ENCODE measurements at regions not wholly inside any gene's neighbourhood (a gene's known extent, or its start where the extent isn't known, plus 50 kb on each side); places are given as distances from the start of the nearest gene placed in this dataset.

GRCh38 chr2:242027676-242028450 lies 158.3 kb downstream of the RTP5 start:
- no peaks in the 10 kb centered on the region for H3K36me3 ChIP-seq (ENCODE audit: low read depth)
- H3K27me3 ChIP-seq (replicated peaks; ENCODE audit: insufficient read depth) = peaks cover 72% of the 10 kb centered on the region
- peaks cover 6% of the 10 kb centered on the region; the same call in 1 of the 2 replicates for H3F3A ChIP-seq (ENCODE audit: insufficient read depth)
- no peak overlapping the region for H3K4me3 ChIP-seq
- TF ChIP-seq EZH2 (IDR thresholded peaks at IDR 0.05; ENCODE audit: insufficient read depth, poor library complexity, severe bottlenecking) = no peak
- TF ChIP-seq EZH2phosphoT487 (IDR thresholded peaks at IDR 0.05; ENCODE audit: insufficient read depth, low read depth) = no peak
- 72 to 75% methylated on average over 18 to 24 of the region's 24 CpGs for WGBS, 2 experiments (ENCODE audit: low coverage in 1 of 2, low lambda C conversion rate in 2 of 2, missing lambda C conversion rate in 2 of 2)
- peaks cover 12% of the 10 kb centered on the region for H3K4me1 ChIP-seq (ENCODE audit: insufficient read depth)
- no peaks in the 10 kb centered on the region for H3K9me3 ChIP-seq (ENCODE audit: low read depth)
- H3K4me2 ChIP-seq (ENCODE audit: unreplicated experiment) = no peak overlapping the region
- in situ Hi-C loops (cut with MboI) = no loop called here
- H3K27ac ChIP-seq = no peak overlapping the region
- H2AFZ ChIP-seq = no peak overlapping the region
- H4K20me1 ChIP-seq (ENCODE audit: insufficient read depth) = no peaks in the 10 kb centered on the region
- DNase-seq = no peak
- H3K9ac ChIP-seq = no peak overlapping the region
- H3K9me2 ChIP-seq (ENCODE audit: insufficient read depth) = no peaks in the 10 kb centered on the region
- H3K79me2 ChIP-seq (ENCODE audit: insufficient read depth) = no peaks in the 10 kb centered on the region

- DNase-seq = peak; percentile 20
- in situ Hi-C loops (cut with MboI) = no loop called here
- H3K79me2 ChIP-seq (ENCODE audit: insufficient read depth) = no peaks in the 10 kb centered on the region
- peaks cover 12% of the 10 kb centered on the region for H3K4me1 ChIP-seq (ENCODE audit: insufficient read depth)
- H3K9me3 ChIP-seq (ENCODE audit: low read depth) = no peaks in the 10 kb centered on the region
- no peak for TF ChIP-seq EZH2 (IDR thresholded peaks at IDR 0.05; ENCODE audit: insufficient read depth, poor library complexity, severe bottlenecking)
- TF ChIP-seq EZH2phosphoT487 (IDR thresholded peaks at IDR 0.05; ENCODE audit: insufficient read depth, low read depth) = no peak
- H3K27ac ChIP-seq = no peak overlapping the region
- no peaks in the 10 kb centered on the region for H4K20me1 ChIP-seq (ENCODE audit: insufficient read depth)
- no peak overlapping the region for H3K4me3 ChIP-seq
- H3K27me3 ChIP-seq (replicated peaks; ENCODE audit: insufficient read depth) = peaks cover 70% of the 10 kb centered on the region
- H3K9ac ChIP-seq = no peak overlapping the region
- peaks cover 6% of the 10 kb centered on the region; the same call in 1 of the 2 replicates for H3F3A ChIP-seq (ENCODE audit: insufficient read depth)
- H3K36me3 ChIP-seq (ENCODE audit: low read depth) = no peaks in the 10 kb centered on the region
- no peak overlapping the region for H2AFZ ChIP-seq
- no peaks in the 10 kb centered on the region for H3K9me2 ChIP-seq (ENCODE audit: insufficient read depth)
- H3K4me2 ChIP-seq (ENCODE audit: unreplicated experiment) = no peak overlapping the region
- WGBS, 2 experiments (ENCODE audit: low coverage in 1 of 2, low lambda C conversion rate in 2 of 2, missing lambda C conversion rate in 2 of 2) = 80 to 84% methylated on average over 21 of the region's 21 CpGs
These were observed 160.1 kb downstream of the RTP5 start for GRCh38 chr2:242029422-242030225.

GRCh38 chr2:242030226-242030575 lies 160.7 kb downstream of the RTP5 start:
- Histone ChIP-seq H3K4me1 (ENCODE audit: insufficient read depth) (peaks cover 12% of the 10 kb centered on the region), H3K36me3 (ENCODE audit: low read depth) (no peaks in the 10 kb centered on the region), H3K27me3 (replicated peaks; ENCODE audit: insufficient read depth) (peaks cover 70% of the 10 kb centered on the region), H3K4me2 (ENCODE audit: unreplicated experiment) (no peak overlapping the region), H3K27ac (no peak overlapping the region), H3K4me3 (no peak overlapping the region), H3K9me3 (ENCODE audit: low read depth) (no peaks in the 10 kb centered on the region), H3K9ac (no peak overlapping the region), H3K9me2 (ENCODE audit: insufficient read depth) (no peaks in the 10 kb centered on the region), H3F3A (ENCODE audit: insufficient read depth) (peaks cover 6% of the 10 kb centered on the region; the same call in 1 of the 2 replicates), H4K20me1 (ENCODE audit: insufficient read depth) (no peaks in the 10 kb centered on the region), H3K79me2 (ENCODE audit: insufficient read depth) (no peaks in the 10 kb centered on the region), H2AFZ (no peak overlapping the region)
- in situ Hi-C loops (cut with MboI) = no loop called here
- DNase-seq = no peak
- TF ChIP-seq EZH2phosphoT487 (IDR thresholded peaks at IDR 0.05; ENCODE audit: insufficient read depth, low read depth) (no peak), EZH2 (IDR thresholded peaks at IDR 0.05; ENCODE audit: insufficient read depth, poor library complexity, severe bottlenecking) (no peak)
- 82 to 84% methylated on average over 9 of the region's 9 CpGs for WGBS, 2 experiments (ENCODE audit: low coverage in 1 of 2, low lambda C conversion rate in 2 of 2, missing lambda C conversion rate in 2 of 2)

- Histone ChIP-seq H3K9ac (no peak overlapping the region), H3K9me2 (ENCODE audit: insufficient read depth) (no peaks in the 10 kb centered on the region), H4K20me1 (ENCODE audit: insufficient read depth) (no peaks in the 10 kb centered on the region), H3K36me3 (ENCODE audit: low read depth) (no peaks in the 10 kb centered on the region), H3K9me3 (ENCODE audit: low read depth) (no peaks in the 10 kb centered on the region), H3K4me1 (ENCODE audit: insufficient read depth) (peaks cover 12% of the 10 kb centered on the region), H3K27me3 (replicated peaks; ENCODE audit: insufficient read depth) (peaks cover 70% of the 10 kb centered on the region), H2AFZ (no peak overlapping the region), H3F3A (ENCODE audit: insufficient read depth) (peaks cover 6% of the 10 kb centered on the region; the same call in 1 of the 2 replicates), H3K27ac (no peak overlapping the region), H3K4me3 (no peak overlapping the region), H3K79me2 (ENCODE audit: insufficient read depth) (no peaks in the 10 kb centered on the region), H3K4me2 (ENCODE audit: unreplicated experiment) (peak overlapping the region; percentile 38)
- in situ Hi-C loops (cut with MboI) = no loop called here
- TF ChIP-seq EZH2phosphoT487 (IDR thresholded peaks at IDR 0.05; ENCODE audit: insufficient read depth, low read depth) (no peak), EZH2 (IDR thresholded peaks at IDR 0.05; ENCODE audit: insufficient read depth, poor library complexity, severe bottlenecking) (no peak)
- no peak for DNase-seq
- WGBS, 2 experiments (ENCODE audit: low coverage in 1 of 2, low lambda C conversion rate in 2 of 2, missing lambda C conversion rate in 2 of 2) = 62 to 65% methylated on average over 12 of the region's 12 CpGs
These were observed 161.3 kb downstream of the RTP5 start for GRCh38 chr2:242030858-242031257.

Data from GM23248 (cell line).